SK-N-SH (cell line): ENCODE measurements at regions not wholly inside any gene's neighbourhood (a gene's known extent, or its start where the extent isn't known, plus 50 kb on each side); places are given as distances from the start of the nearest gene placed in this dataset.

Experiments used
- CTCF ChIA-PET: fragments of 300-600, 350-600 bp; formaldehyde crosslinking; extraction: SDS; loops from one replicate; lab custom pipeline; 2021; lab: Yijun Ruan, JAX
- POLR2A ChIA-PET: fragments of 350-600 bp; sonication (Branson Sonifier 250); formaldehyde crosslinking; extraction: SDS; loops from one replicate; lab custom pipeline; 2020; ENCODE audit warnings: antibody characterized with exemption, inconsistent platforms; lab: Yijun Ruan, JAX
- DNase-seq: peaks from one replicate; pipeline ENCODE4 v3.0.0; 2012
- H2AFZ ChIP-seq: fragments of 200-600 bp; sonication (generic); 2 replicates; pipeline ENCODE4 v1.8.1; 2016; ENCODE audit warnings: antibody characterized with exemption, mild to moderate bottlenecking, low read depth
- H3F3A ChIP-seq: fragments of 200-600 bp; sonication (generic); replicated peaks from 2 replicates; pipeline ENCODE3; 2016; ENCODE audit warnings: antibody characterized with exemption, mild to moderate bottlenecking; ENCODE audit not compliant: insufficient read depth
- H3K27ac ChIP-seq, 2 experiments: fragments of 200-500 bp in 1 of 2; fragments of 200-600 bp in 1 of 2; sonication (Bioruptor generic) in 1 of 2; sonication (generic), shearing (Covaris generic) in 1 of 2; 2 replicates each; pipeline versions ENCODE4 v1.5.1 to v1.6.1; 2014 to 2016; ENCODE audit warnings: low read depth in 2 of 2, inconsistent platforms in 1 of 2, low read length in 1 of 2, mild to moderate bottlenecking in 1 of 2, mixed read lengths in 1 of 2
- H3K27me3 ChIP-seq: fragments of 200-600 bp; sonication (generic), shearing (Covaris generic); 2 replicates; pipeline ENCODE4 v1.6.1; 2016; ENCODE audit warnings: mixed run types; ENCODE audit not compliant: insufficient read depth
- H3K36me3 ChIP-seq, 2 experiments: fragments of 200-500 bp in 1 of 2; fragments of 200-600 bp in 1 of 2; sonication (Bioruptor generic) in 1 of 2; sonication (generic) in 1 of 2; replicated peaks in 1 of 2; 2 replicates each; pipeline versions ENCODE3 to v1.5.1; 2014 to 2016; ENCODE audit warnings: low read length in 1 of 2, mild to moderate bottlenecking in 1 of 2; ENCODE audit not compliant: insufficient read depth in 2 of 2, control insufficient read depth in 1 of 2
- H3K4me1 ChIP-seq, 2 experiments: fragments of 200-500 bp in 1 of 2; fragments of 200-600 bp in 1 of 2; sonication (Bioruptor generic) in 1 of 2; sonication (generic), shearing (Covaris generic) in 1 of 2; 2 replicates each; pipeline versions ENCODE4 v1.5.1 to v1.6.1; 2014 to 2016; ENCODE audit warnings: low read depth in 1 of 2, low read length in 1 of 2, mixed run types in 1 of 2; ENCODE audit not compliant: insufficient read depth in 2 of 2, control insufficient read depth in 1 of 2
- H3K4me2 ChIP-seq: fragments of 200-600 bp; sonication (generic), shearing (Covaris generic); 2 replicates; pipeline ENCODE4 v1.6.1; 2017; ENCODE audit warnings: mixed run types
- H3K4me3 ChIP-seq, 2 experiments: fragments of 200-500 bp in 1 of 2; fragments of 200-600 bp in 1 of 2; sonication (Bioruptor generic) in 1 of 2; sonication (generic), shearing (Covaris generic) in 1 of 2; 2 replicates each; pipeline versions ENCODE4 v1.5.1 to v1.8.1; 2014 to 2016; ENCODE audit warnings: low read depth in 2 of 2, inconsistent platforms in 1 of 2, low read length in 1 of 2, mild to moderate bottlenecking in 1 of 2, mixed read lengths in 1 of 2, moderate library complexity in 1 of 2
- H3K79me2 ChIP-seq: fragments of 200-600 bp; sonication (generic); 2 replicates; pipeline ENCODE4 v1.8.1; 2017; ENCODE audit warnings: mild to moderate bottlenecking; ENCODE audit not compliant: insufficient read depth
- H3K9ac ChIP-seq: fragments of 200-600 bp; sonication (generic); 2 replicates; pipeline ENCODE4 v1.6.1; 2017; ENCODE audit warnings: mixed run types
- H3K9me2 ChIP-seq: fragments of 200-600 bp; sonication (generic); 2 replicates; pipeline ENCODE4 v1.6.1; 2017; ENCODE audit warnings: mixed run types
- H3K9me3 ChIP-seq: fragments of 200-600 bp; sonication (generic); 2 replicates; pipeline ENCODE4 v1.6.1; 2017; ENCODE audit warnings: mixed run types, mild to moderate bottlenecking, moderate library complexity
- H4K20me1 ChIP-seq: fragments of 200-600 bp; sonication (generic); 2 replicates; pipeline ENCODE4 v1.6.1; 2017; ENCODE audit warnings: mild to moderate bottlenecking, mixed run types; ENCODE audit not compliant: insufficient read depth
- CHD2 ChIP-seq: fragments of 150-350 bp; IDR thresholded peaks from 2 replicates; pipeline ENCODE4 v1.6.1; 2018; ENCODE audit warnings: low read length; ENCODE audit not compliant: partially characterized antibody
- EZH2phosphoT487 ChIP-seq: fragments of 200-600 bp; sonication (generic); IDR thresholded peaks from 2 replicates; pipeline ENCODE4 v1.6.1; 2017; ENCODE audit warnings: low read depth, mixed run types, mild to moderate bottlenecking, antibody characterized with exemption, moderate library complexity, borderline replicate concordance
- GABPA ChIP-seq: IDR thresholded peaks from 2 replicates; pipeline ENCODE4 v1.4.0; 2012; ENCODE audit warnings: low read depth, mild to moderate bottlenecking
- MEF2A ChIP-seq: IDR thresholded peaks from 2 replicates; pipeline ENCODE4 v1.4.0; 2012; ENCODE audit warnings: low read depth, borderline replicate concordance
- MXI1 ChIP-seq: IDR thresholded peaks from 2 replicates; pipeline ENCODE4 v1.6.1; 2012; ENCODE audit warnings: mild to moderate bottlenecking, low read depth, low read length, improper control_type of control experiment
- NRF1 ChIP-seq: IDR thresholded peaks from 2 replicates; pipeline ENCODE4 v1.6.1; 2012; ENCODE audit warnings: low read depth, mild to moderate bottlenecking, low read length
- PBX3 ChIP-seq: IDR thresholded peaks from 2 replicates; pipeline ENCODE4; 2012
- POLR2AphosphoS5 ChIP-seq: IDR thresholded peaks from 2 replicates; pipeline ENCODE4 v1.6.1; 2012; ENCODE audit warnings: low read depth, low read length
- RCOR1 ChIP-seq: fragments of 150-350 bp; IDR thresholded peaks from 2 replicates; pipeline ENCODE4 v1.6.1; 2017; ENCODE audit warnings: antibody characterized with exemption, low read length
- RXRA ChIP-seq: IDR thresholded peaks from 2 replicates; pipeline ENCODE4 v1.4.0; 2012; ENCODE audit warnings: low read depth, mild to moderate bottlenecking, borderline replicate concordance
- SMC3 ChIP-seq: IDR thresholded peaks from 2 replicates; pipeline ENCODE4 v1.6.1; 2012; ENCODE audit warnings: low read depth, low read length, improper control_type of control experiment
- USF2 ChIP-seq: fragments of 150-350 bp; IDR thresholded peaks from 2 replicates; pipeline ENCODE4 v1.6.1; 2017; ENCODE audit warnings: antibody characterized with exemption, low read length, low read depth, borderline replicate concordance
- YY1 ChIP-seq: IDR thresholded peaks from 2 replicates; pipeline ENCODE4 v1.4.0; 2012; ENCODE audit warnings: low read depth, mild to moderate bottlenecking
- WGBS: methylation state at CpG from one replicate; pipeline ENCODE4 v1.1.6; 2017; ENCODE audit warnings: low lambda C conversion rate; 5-methylcytosine and 5-hydroxymethylcytosine counted together
- TF ChIP-seq, protein P1 (sequence below): fragments of 150-350 bp; IDR thresholded peaks from 2 replicates; pipeline ENCODE4 v1.6.1; 2016; ENCODE audit warnings: mild to moderate bottlenecking, low read depth, low read length
- TF ChIP-seq, protein P2 (sequence below): IDR thresholded peaks from 2 replicates; pipeline ENCODE4 v1.6.1; 2012; ENCODE audit warnings: mild to moderate bottlenecking, low read depth, low read length, moderate library complexity
- TF ChIP-seq, protein P3 (sequence below): IDR thresholded peaks from 2 replicates; pipeline ENCODE4 v1.4.0; 2012; ENCODE audit warnings: low read depth

DNA sequence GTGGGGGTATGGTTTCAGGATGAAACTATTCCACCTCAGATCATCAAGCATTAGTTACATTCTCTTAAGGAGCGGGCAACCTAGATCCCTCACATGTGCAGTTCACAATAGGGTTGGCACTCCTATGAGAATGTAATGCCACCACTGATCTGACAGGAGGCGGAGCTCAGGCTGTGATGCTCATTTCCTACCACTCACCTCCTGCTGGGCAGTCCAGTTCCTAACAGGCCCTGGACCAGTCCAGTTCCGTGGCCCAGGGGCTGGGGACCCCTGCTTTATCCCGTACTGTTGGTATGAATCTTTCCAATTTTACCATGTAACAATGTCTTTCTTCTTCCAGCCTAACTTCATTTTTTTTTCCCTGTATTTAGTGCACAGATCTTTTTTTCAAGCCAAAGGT is 94.9 kb downstream of the OGFRL1 start:
- H3K9me2 ChIP-seq, result no peaks in the 10 kb centered on the region
- no peaks in the 10 kb centered on the region for H3K27me3 ChIP-seq
- no peaks in the 10 kb centered on the region for H3K79me2 ChIP-seq
- no peak overlapping the region for H3K4me2 ChIP-seq
- H2AFZ ChIP-seq, result no peak overlapping the region
- TF ChIP-seq CHD2 (no peak), MEF2A (no peak), YY1 (no peak), EZH2phosphoT487 (no peak), RCOR1 (no peak), USF2 (no peak), MXI1 (no peak), SMC3 (no peak), GABPA (no peak), RXRA (no peak), PBX3 (no peak), POLR2AphosphoS5 (no peak), NRF1 (no peak)
- TF ChIP-seq, protein P1, sequence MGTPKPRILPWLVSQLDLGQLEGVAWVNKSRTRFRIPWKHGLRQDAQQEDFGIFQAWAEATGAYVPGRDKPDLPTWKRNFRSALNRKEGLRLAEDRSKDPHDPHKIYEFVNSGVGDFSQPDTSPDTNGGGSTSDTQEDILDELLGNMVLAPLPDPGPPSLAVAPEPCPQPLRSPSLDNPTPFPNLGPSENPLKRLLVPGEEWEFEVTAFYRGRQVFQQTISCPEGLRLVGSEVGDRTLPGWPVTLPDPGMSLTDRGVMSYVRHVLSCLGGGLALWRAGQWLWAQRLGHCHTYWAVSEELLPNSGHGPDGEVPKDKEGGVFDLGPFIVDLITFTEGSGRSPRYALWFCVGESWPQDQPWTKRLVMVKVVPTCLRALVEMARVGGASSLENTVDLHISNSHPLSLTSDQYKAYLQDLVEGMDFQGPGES, result no peak
- TF ChIP-seq, protein P2, sequence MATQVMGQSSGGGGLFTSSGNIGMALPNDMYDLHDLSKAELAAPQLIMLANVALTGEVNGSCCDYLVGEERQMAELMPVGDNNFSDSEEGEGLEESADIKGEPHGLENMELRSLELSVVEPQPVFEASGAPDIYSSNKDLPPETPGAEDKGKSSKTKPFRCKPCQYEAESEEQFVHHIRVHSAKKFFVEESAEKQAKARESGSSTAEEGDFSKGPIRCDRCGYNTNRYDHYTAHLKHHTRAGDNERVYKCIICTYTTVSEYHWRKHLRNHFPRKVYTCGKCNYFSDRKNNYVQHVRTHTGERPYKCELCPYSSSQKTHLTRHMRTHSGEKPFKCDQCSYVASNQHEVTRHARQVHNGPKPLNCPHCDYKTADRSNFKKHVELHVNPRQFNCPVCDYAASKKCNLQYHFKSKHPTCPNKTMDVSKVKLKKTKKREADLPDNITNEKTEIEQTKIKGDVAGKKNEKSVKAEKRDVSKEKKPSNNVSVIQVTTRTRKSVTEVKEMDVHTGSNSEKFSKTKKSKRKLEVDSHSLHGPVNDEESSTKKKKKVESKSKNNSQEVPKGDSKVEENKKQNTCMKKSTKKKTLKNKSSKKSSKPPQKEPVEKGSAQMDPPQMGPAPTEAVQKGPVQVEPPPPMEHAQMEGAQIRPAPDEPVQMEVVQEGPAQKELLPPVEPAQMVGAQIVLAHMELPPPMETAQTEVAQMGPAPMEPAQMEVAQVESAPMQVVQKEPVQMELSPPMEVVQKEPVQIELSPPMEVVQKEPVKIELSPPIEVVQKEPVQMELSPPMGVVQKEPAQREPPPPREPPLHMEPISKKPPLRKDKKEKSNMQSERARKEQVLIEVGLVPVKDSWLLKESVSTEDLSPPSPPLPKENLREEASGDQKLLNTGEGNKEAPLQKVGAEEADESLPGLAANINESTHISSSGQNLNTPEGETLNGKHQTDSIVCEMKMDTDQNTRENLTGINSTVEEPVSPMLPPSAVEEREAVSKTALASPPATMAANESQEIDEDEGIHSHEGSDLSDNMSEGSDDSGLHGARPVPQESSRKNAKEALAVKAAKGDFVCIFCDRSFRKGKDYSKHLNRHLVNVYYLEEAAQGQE, result no peak
- TF ChIP-seq, protein P3, sequence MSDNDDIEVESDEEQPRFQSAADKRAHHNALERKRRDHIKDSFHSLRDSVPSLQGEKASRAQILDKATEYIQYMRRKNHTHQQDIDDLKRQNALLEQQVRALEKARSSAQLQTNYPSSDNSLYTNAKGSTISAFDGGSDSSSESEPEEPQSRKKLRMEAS, result no peak
- TF ChIP-seq, all 33 proteins: peak for 0
- DNase-seq, result no peak
- POLR2A ChIA-PET, result no interaction called here
- Histone ChIP-seq H3K9me3 (no peaks in the 10 kb centered on the region), H3K4me3 (no peak overlapping the region; a peak in 1 of 4 replicates), H3K27ac (no peak overlapping the region), H3K4me1 (peaks cover 0 to 19% of the 10 kb centered on the region in 2 experiments; a peak in 2 of 4 replicates), H4K20me1 (no peaks in the 10 kb centered on the region), H3K36me3 (peaks cover 2 to 3% of the 10 kb centered on the region in 2 experiments), H3F3A (peaks cover 10% of the 10 kb centered on the region), H3K9ac (no peak overlapping the region)
- CTCF ChIA-PET, result interaction anchor here (0.7 to 1.3 kb wide), 4 partner anchors 9 to 89 kb away, joined by 3 to 7 read pairs (median 4); no protein-coding TSS in a partner anchor
- WGBS, result 40% methylated on average over 3 of the region's 4 CpGs
